ENCODE measurements at regions not wholly inside any gene's neighbourhood (a gene's known extent, or its start where the extent isn't known, plus 50 kb on each side); places are given as distances from the start of the nearest gene placed in this dataset.

GRCh38 chr12:59182658-59183455, 262.6 kb upstream of the LRIG3 start:
- Histone ChIP-seq H3K4me1 (ENCODE audit: control insufficient read depth, insufficient read depth, low read length) (no peaks in the 10 kb centered on the region), H3K4me3 (ENCODE audit: insufficient read depth, low read depth, low read length) (no peak overlapping the region), H3K56ac (ENCODE audit: extremely low read depth, insufficient read depth, low read length) (no peak overlapping the region), H4K91ac (ENCODE audit: insufficient read depth, low read depth, low read length) (no peak overlapping the region), H3K18ac (ENCODE audit: low read depth, low read length) (no peak overlapping the region), H2AK5ac (ENCODE audit: low read depth, low read length) (no peak overlapping the region), H3K9me1 (ENCODE audit: insufficient read depth, low read length) (no peaks in the 10 kb centered on the region), H3K4me2 (ENCODE audit: low read depth, low read length) (no peak overlapping the region), H2BK15ac (ENCODE audit: low read depth, low read length) (no peak overlapping the region), H3K9ac (ENCODE audit: low read depth, low read length) (no peak overlapping the region), H3K9me3 (ENCODE audit: control insufficient read depth, insufficient read depth, low read length) (no peaks in the 10 kb centered on the region), H2BK20ac (ENCODE audit: low read depth, low read length) (no peak overlapping the region), H3K27me3 (ENCODE audit: control insufficient read depth, insufficient read depth, low read length) (no peaks in the 10 kb centered on the region), H3K36me3 (ENCODE audit: control insufficient read depth, insufficient read depth, low read length) (no peaks in the 10 kb centered on the region), H2AK9ac (replicated peaks; ENCODE audit: low read depth, low read length, poor library complexity) (no peak overlapping the region), H2BK5ac (ENCODE audit: low read depth, low read length, poor library complexity, severe bottlenecking) (no peak overlapping the region), H4K5ac (ENCODE audit: low read depth, low read length) (no peak overlapping the region), H3K79me1 (ENCODE audit: low read depth in 1 of 2, low read length in 2 of 2) (no peaks in the 10 kb centered on the region), H3K14ac (replicated peaks; ENCODE audit: low read depth, low read length) (no peak overlapping the region), H3K23ac (ENCODE audit: low read depth, low read length) (no peak overlapping the region), H3K4ac (ENCODE audit: low read depth, low read length) (no peak overlapping the region), H2AFZ (replicated peaks; ENCODE audit: low read length, poor library complexity) (no peak overlapping the region), H2BK120ac (ENCODE audit: low read depth, low read length) (no peak overlapping the region), H3K27ac (ENCODE audit: insufficient read depth, low read length) (no peak overlapping the region), H4K20me1 (ENCODE audit: insufficient read depth, low read length) (no peaks in the 10 kb centered on the region), H4K8ac (ENCODE audit: low read depth in 2 of 2, low read length in 2 of 2) (no peak overlapping the region)
- 20% methylated on average over 1 of the region's 3 CpGs; no CpG with 5 or more reads in 1 of the 2 experiments for WGBS, 2 experiments (ENCODE audit: extremely low coverage in 2 of 2, insufficient read length in 1 of 2)
- ChIA-PET CTCF (no interaction called here), POLR2A (ENCODE audit: unreplicated experiment) (no interaction called here)
- intact Hi-C loops (cut with micrococcal nuclease) (no loop called here), in situ Hi-C loops (cut with MboI; ENCODE audit: low sequenced_read_pairs) (no loop called here), dilution Hi-C loops (cut with HindIII; ENCODE audit: low sequenced_read_pairs, unreplicated experiment) (no loop called here)
- DNase-seq (peak; percentile 3), ATAC-seq (ENCODE audit: low read depth) (no peak)
- BruUV-seq (replicated peaks), result no TSS peak
- no peak for TF ChIP-seq MAFK (IDR thresholded peaks at IDR 0.05; ENCODE audit: low read depth, low read length)
- no peak for TF ChIP-seq NFE2L2 (IDR thresholded peaks at IDR 0.05; ENCODE audit: low read depth, low read length)
- no peak for TF ChIP-seq ELK1 (IDR thresholded peaks at IDR 0.05; ENCODE audit: borderline replicate concordance, low read depth, low read length)
- no peak for TF ChIP-seq CEBPB (IDR thresholded peaks at IDR 0.05; ENCODE audit: low read depth, low read length)
- no peak for TF ChIP-seq RAD21 (IDR thresholded peaks at IDR 0.05; ENCODE audit: low read length)
- TF ChIP-seq RCOR1 (IDR thresholded peaks at IDR 0.05; ENCODE audit: insufficient replicate concordance, low read length), result no peak
- no peak for TF ChIP-seq FOS (IDR thresholded peaks at IDR 0.05; ENCODE audit: low read depth, low read length)
- TF ChIP-seq SMC3 (IDR thresholded peaks at IDR 0.05; ENCODE audit: low read depth, low read length), result no peak
- TF ChIP-seq MAZ (IDR thresholded peaks at IDR 0.05; ENCODE audit: borderline replicate concordance, low read depth, low read length), result no peak
- TF ChIP-seq MXI1 (IDR thresholded peaks at IDR 0.05; ENCODE audit: borderline replicate concordance, low read depth, low read length), result no peak
- TF ChIP-seq USF2 (IDR thresholded peaks at IDR 0.05; ENCODE audit: low read depth, low read length), result no peak
- no peak for TF ChIP-seq CHD1 (IDR thresholded peaks at IDR 0.05; ENCODE audit: low read depth, low read length)
- no peak for TF ChIP-seq CTCF (conservative IDR thresholded peaks at IDR 0.05; ENCODE audit: low read depth, low read length)
- no peak for TF ChIP-seq RFX5 (IDR thresholded peaks at IDR 0.05; ENCODE audit: low read depth, low read length)
- TF ChIP-seq POLR2A (IDR thresholded peaks at IDR 0.05; ENCODE audit: low read depth, low read length), result no peak
- TF ChIP-seq BHLHE40 (IDR thresholded peaks at IDR 0.05; ENCODE audit: low read depth, low read length), result no peak

All from IMR-90 (cell line).